Body of pancreas (tissue), 4 donors: ENCODE measurements at regions not wholly inside any gene's neighbourhood (a gene's known extent, or its start where the extent isn't known, plus 50 kb on each side); places are given as distances from the start of the nearest gene placed in this dataset.
A peak's percentile ranks its signal among the peaks of the same experiment; 100 is the strongest.

ENCODE experiments used
- ATAC-seq: fragments of 150-250 bp; one replicate; pipeline ENCODE4 v1.9.1; 2016
- DNase-seq, 4 donors: peaks; one replicate each; pipeline ENCODE4 v3.0.0-alpha.2; 2019
- H3K27ac ChIP-seq, 4 donors: fragments of 200-600 bp; sonication (generic); 1 replicate in 3 of 4; 2 replicates in 1 of 4; pipeline versions ENCODE4 v1.5.1 to v1.6.1; 2016 to 2019; ENCODE audit warnings: mild to moderate bottlenecking in 1 of 4, mixed read lengths in 1 of 4, moderate library complexity in 1 of 4
- H3K27me3 ChIP-seq, 2 donors: fragments of 200-600 bp; sonication (generic); one replicate each; pipeline ENCODE4 v1.6.0; 2016; ENCODE audit warnings: mild to moderate bottlenecking in 1 of 2
- H3K36me3 ChIP-seq, 2 donors: fragments of 200-600 bp; sonication (generic); replicated peaks in 1 of 2; 2 replicates each; pipeline ENCODE4 v1.5.1; 2016; ENCODE audit warnings: low read depth in 2 of 2; ENCODE audit not compliant: insufficient read depth in 1 of 2
- H3K4me1 ChIP-seq: fragments of 200-600 bp; sonication (generic); one replicate; pipeline ENCODE4 v1.6.0; 2016
- H3K4me3 ChIP-seq, 2 donors: fragments of 200-600 bp; sonication (generic); 1 replicate in 1 of 2; 2 replicates in 1 of 2; pipeline ENCODE4 v1.5.1; 2016 to 2019
- H3K9me3 ChIP-seq, 3 donors: fragments of 200-600 bp; sonication (generic); 1 replicate in 2 of 3; 2 replicates in 1 of 3; pipeline ENCODE4 v1.5.1; 2016
- CTCF ChIP-seq, 7 experiments: fragments of 450-650 bp in 4 of 7; fragments of 200-600 bp in 3 of 7; sonication (generic) in 3 of 7; IDR thresholded peaks; one replicate each; pipeline ENCODE4 v1.5.1; 2016 to 2019; ENCODE audit warnings: antibody characterized with exemption in 7 of 7
- POLR2A ChIP-seq, 3 donors: fragments of 450-650 bp; IDR thresholded peaks; one replicate each; pipeline ENCODE4 v1.6.1; 2016; ENCODE audit warnings: antibody characterized with exemption in 3 of 3, mild to moderate bottlenecking in 2 of 3
- WGBS, 2 donors: methylation state at CpG; one replicate each; pipeline ENCODE4 v1.1.5; 2017; 5-methylcytosine and 5-hydroxymethylcytosine counted together
- intact Hi-C: fragments of 100-400 bp; cut with DNase I; formaldehyde crosslinking; loops from one replicate; pipeline ENCODE4 v1.15.1; 2023

GRCh38 chr2:184006998-184007397, 591.3 kb upstream of the ZNF804A start:
- 27 to 34% methylated on average over 1 of the region's 1 CpG for WGBS, 2 donors
- Histone ChIP-seq H3K27ac (peak overlapping the region in 3 of 4 donors; percentile 10 to 21 (median 18)), H3K27me3 (no peaks in the 10 kb centered on the region), H3K4me3 (no peak overlapping the region), H3K36me3 (no peaks in the 10 kb centered on the region), H3K4me1 (peaks cover 38% of the 10 kb centered on the region), H3K9me3 (no peaks in the 10 kb centered on the region)
- peak; percentile 54 to 77 (median 63) for DNase-seq
- peak; percentile 96 for ATAC-seq
- intact Hi-C loops, result no loop called here
- TF ChIP-seq POLR2A (IDR thresholded peaks at IDR 0.05) (no peak), CTCF (IDR thresholded peaks at IDR 0.05) (no peak)

GRCh38 chr2:184026961-184027360, 571.4 kb upstream of the ZNF804A start:
- Histone ChIP-seq H3K27ac (no peak overlapping the region), H3K9me3 (no peaks in the 10 kb centered on the region), H3K4me3 (no peak overlapping the region), H3K36me3 (no peaks in the 10 kb centered on the region), H3K4me1 (peaks cover 11% of the 10 kb centered on the region), H3K27me3 (no peaks in the 10 kb centered on the region)
- intact Hi-C loops, result no loop called here
- TF ChIP-seq CTCF (IDR thresholded peaks at IDR 0.05) (no peak), POLR2A (IDR thresholded peaks at IDR 0.05) (no peak)
- WGBS, 2 donors, result 89 to 97% methylated on average over 1 of the region's 1 CpG
- DNase-seq, result no peak
- ATAC-seq, result no peak

- H3K4me3 ChIP-seq, result no peak overlapping the region
- no peak overlapping the region for H3K27ac ChIP-seq
- ATAC-seq (no peak), DNase-seq (no peak)
- WGBS, 2 donors, result 80 to 82% methylated on average over 6 of the region's 6 CpGs
- intact Hi-C loops, result no loop called here
- H3K27me3 ChIP-seq, result no peaks in the 10 kb centered on the region
- H3K4me1 ChIP-seq, result peaks cover 11% of the 10 kb centered on the region
- H3K9me3 ChIP-seq, result no peaks in the 10 kb centered on the region
- H3K36me3 ChIP-seq, result no peaks in the 10 kb centered on the region
- TF ChIP-seq CTCF (IDR thresholded peaks at IDR 0.05) (no peak), POLR2A (IDR thresholded peaks at IDR 0.05) (no peak)
Measured at GRCh38 chr2:184030245-184030644, 568.1 kb upstream of the ZNF804A start.

GRCh38 chr2:184030989-184031388, 567.3 kb upstream of the ZNF804A start:
- no peaks in the 10 kb centered on the region for H3K27me3 ChIP-seq
- no peak for ATAC-seq
- intact Hi-C loops, result no loop called here
- H3K4me1 ChIP-seq, result peaks cover 11% of the 10 kb centered on the region
- H3K9me3 ChIP-seq, result no peaks in the 10 kb centered on the region
- no peaks in the 10 kb centered on the region for H3K36me3 ChIP-seq
- 54 to 61% methylated on average over 1 of the region's 1 CpG for WGBS, 2 donors
- no peak for DNase-seq
- TF ChIP-seq CTCF (IDR thresholded peaks at IDR 0.05) (no peak), POLR2A (IDR thresholded peaks at IDR 0.05) (no peak)
- peak overlapping the region in 1 of 4 donors; percentile 34 for H3K27ac ChIP-seq
- no peak overlapping the region for H3K4me3 ChIP-seq

- DNase-seq (peak in 1 of 4 donors; percentile 23), ATAC-seq (peak; percentile 82)
- Histone ChIP-seq H3K9me3 (no peaks in the 10 kb centered on the region), H3K27me3 (no peaks in the 10 kb centered on the region), H3K4me1 (peaks cover 11% of the 10 kb centered on the region), H3K4me3 (no peak overlapping the region), H3K36me3 (no peaks in the 10 kb centered on the region), H3K27ac (peak overlapping the region in 3 of 4 donors; percentile 22 to 53 (median 34))
- WGBS, 2 donors, result 68 to 72% methylated on average over 5 of the region's 5 CpGs
- peak in 4 of 7 experiments; percentile 26 to 38 (median 29) for TF ChIP-seq CTCF (IDR thresholded peaks at IDR 0.05)
- TF ChIP-seq POLR2A (IDR thresholded peaks at IDR 0.05), result no peak
- intact Hi-C loops, result no loop called here
Measured at GRCh38 chr2:184031402-184032147, 566.8 kb upstream of the ZNF804A start.
